ENCODE measurements at regions not wholly inside any gene's neighbourhood (a gene's known extent, or its start where the extent isn't known, plus 50 kb on each side); places are given as distances from the start of the nearest gene placed in this dataset.
A peak's percentile ranks its signal among the peaks of the same experiment; 100 is the strongest.

DNA sequence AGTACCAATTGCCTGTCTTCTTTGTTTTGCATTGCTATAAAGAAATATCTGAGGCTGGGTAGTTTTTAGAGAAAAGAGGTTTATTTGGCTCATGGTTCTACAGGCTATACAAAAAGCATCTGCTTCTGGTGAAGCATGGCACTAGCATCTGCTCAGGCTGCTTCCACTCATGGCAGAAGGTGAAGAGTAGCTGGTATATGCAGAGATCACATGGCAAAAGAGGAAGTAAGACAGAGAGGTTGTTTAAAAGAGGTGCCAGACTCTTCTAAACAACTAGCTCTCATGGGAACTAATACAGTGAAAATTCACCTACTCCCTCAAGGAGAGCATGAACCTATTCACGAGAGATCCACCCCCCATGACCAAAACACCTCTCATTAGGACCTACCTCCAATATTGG, 56.7 kb upstream of the GUCA2B start:
- DNase-seq: no peak

- DNase-seq: no peak
Measured at GRCh38 chr1:42089246-42089645, 64.0 kb upstream of the GUCA2B start.

DNA sequence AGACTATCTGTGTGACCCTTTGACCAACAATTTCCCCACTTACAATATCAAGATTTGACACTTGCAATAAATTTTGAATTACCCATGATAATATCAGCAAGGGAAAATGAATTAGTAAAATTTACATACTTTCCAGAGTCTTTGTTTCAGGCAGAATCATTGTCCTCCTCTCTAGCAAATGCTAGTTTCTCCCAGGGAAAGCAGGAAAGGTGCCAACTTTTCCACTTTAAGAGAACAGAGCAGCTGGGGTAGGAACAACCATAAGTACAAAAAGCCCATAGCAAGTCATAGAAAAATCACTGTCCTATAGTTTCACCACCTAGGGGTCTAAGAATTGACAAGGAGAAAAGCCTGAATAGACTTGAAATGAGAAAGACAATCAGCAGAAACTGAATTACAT, 67.1 kb upstream of the GUCA2B start:
- DNase-seq: no peak

DNA sequence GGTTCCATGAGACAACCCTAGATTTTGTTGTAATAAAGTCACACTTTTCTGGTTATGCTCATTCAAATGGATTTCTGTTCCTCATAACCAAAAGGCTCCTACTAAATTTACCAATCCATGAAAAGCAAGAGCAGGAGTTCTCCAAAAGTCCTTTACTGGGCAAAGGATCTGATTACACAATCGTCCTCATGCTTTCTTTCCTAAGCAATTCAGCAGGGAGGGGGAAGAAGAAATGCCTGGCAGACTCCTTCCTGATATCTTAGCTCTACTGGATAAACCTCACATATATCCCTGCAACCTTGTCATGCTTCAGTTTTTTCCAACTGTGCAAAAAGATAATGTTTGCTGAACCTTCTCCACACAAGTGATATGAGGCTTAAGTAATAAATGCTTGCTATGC, 67.6 kb upstream of the GUCA2B start:
- DNase-seq: no peak

- no peak for DNase-seq
Measured at GRCh38 chr1:42081475-42081874, 71.7 kb upstream of the GUCA2B start.

GRCh38 chr1:42075179-42075578, 78.0 kb upstream of the GUCA2B start:
- DNase-seq: peak; percentile 23

DNA sequence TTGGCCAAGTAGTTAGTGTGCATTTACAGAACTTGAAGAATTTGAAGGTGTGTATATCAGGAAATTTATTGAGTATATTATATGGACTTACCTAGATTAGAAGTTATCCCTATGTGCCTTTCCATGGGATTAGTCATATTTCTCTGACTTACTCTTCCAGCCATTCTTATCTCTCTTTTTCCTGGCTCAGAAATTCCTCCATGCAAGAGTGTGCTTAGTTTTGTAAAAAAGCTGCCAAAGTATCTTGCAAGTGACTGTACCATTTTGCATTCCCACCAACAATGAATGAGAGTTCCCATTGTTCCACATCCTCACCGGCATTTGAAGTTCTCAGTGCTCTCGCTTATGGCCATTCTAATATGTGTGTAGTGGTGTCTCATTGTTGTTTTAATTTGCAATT, 82.2 kb upstream of the GUCA2B start:
- DNase-seq: no peak

DNA sequence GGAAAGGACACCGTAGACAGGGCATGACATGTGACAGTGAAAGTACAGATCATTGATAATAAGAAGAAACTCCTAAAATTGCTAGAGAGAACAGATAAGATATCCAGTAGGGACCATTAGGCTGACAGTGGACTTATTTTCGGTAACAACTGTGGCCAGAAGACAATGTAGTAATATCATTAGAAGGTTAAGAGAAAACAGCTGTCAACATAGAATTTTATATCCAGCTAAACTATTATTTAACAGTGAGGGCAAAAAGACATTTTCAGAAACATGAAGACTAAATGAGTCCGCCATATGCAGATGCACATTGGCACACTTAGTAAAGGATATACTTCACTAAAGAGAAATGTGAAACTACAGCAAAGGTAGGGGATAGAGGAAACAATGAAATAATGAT, 95.4 kb upstream of the GUCA2B start:
- DNase-seq: no peak

- DNase-seq: no peak
Measured at GRCh38 chr1:42056460-42056859, 96.8 kb upstream of the GUCA2B start.

DNA sequence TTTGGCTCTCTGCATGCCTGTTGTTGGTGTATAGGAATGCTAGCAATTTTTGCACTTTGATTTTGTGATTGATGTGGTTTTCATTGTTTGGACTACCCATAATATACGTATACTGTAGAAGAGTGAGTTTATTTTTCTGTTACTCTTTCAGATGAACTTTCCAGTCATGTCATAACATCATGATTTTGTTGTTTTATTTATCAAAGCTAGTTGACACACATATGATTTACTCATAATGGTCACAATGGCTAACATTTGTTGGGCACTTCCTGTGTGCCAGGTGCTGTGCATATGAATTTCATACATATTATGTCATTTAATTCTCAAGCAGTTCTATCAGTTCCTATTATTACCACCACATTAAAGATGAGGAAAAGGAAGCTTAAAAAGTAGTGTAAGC, 98.1 kb upstream of the GUCA2B start:
- no peak for DNase-seq

DNA sequence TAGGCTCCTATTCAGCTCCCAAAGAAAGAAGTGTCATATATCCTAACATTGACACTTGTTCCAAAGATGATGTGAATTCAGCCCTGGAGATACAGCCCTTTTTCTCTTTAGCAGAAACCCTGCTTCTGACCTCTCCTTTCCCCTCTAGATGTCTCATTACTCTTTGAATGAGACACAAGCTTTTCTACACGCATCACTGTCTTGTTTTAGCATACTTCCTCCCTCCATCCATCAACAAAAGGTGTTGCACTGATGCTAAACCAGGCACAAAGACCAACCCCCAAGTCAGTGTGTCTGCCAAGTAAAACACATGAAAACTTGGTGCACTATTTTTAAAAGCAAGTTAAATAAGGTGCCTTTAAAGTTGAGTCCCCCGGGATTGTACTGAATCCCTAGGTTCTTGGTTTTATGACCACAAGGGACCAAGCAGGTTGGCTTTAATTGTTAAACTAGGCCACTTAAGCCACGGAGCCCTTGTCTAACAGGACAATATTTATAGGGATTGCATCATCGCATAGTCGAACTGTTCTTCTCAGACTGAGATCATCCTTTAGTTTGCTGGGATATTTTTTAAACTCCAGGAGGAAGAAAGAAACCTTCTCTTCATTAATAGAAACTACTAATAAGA, 101.0 kb upstream of the GUCA2B start:
- DNase-seq: no peak

- DNase-seq: no peak
Measured at GRCh38 chr1:42047508-42047880, 105.7 kb upstream of the GUCA2B start.

- peak; percentile 64 for DNase-seq
Measured at GRCh38 chr1:42046761-42047507, 106.3 kb upstream of the GUCA2B start.

- no peak for DNase-seq
Measured at GRCh38 chr1:42044346-42044745, 108.9 kb upstream of the GUCA2B start.

GRCh38 chr1:42043811-42044210, 109.4 kb upstream of the GUCA2B start:
- DNase-seq: no peak

DNA sequence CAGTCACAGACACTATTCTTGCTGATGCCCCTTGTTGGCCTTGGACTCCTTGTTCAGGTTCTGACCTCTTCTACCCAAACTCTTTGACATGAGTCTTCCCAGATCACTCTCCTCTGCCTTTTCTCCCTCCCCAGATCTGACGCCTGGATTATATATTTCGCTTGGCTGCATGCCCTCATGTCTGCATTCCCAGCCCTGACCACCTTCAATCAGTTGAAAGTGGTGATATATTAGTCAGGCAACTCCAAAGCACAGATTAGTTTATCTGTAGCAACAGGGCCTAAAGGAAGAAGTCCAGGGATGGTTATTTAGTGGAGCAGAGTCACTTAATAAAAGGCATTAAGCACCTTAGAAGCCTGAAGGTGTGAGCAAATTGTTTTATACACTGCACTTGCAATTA, 110.0 kb upstream of the GUCA2B start:
- DNase-seq: no peak

DNA sequence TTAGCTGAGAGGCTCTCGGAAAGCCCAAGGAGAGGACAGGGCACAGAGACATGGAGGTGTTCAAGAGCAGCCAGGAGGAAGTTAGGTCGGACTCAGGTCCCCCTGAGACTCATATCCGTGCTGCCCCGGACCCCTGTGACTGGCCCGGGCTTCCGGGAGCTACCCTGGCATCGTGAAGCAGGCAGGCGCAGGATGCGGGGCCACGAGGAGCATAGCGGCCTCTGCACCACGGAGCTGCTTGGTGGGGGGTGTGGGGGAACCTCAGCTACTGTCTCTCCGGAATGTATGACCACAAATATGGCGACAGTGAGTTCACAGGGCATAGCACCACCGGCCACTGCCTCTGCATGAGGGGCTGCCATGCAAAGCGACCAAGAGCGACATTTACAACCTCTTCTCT, 112.2 kb upstream of the GUCA2B start:
- no peak for DNase-seq

- no peak for DNase-seq
Measured at GRCh38 chr1:42040159-42040558, 113.1 kb upstream of the GUCA2B start.

DNA sequence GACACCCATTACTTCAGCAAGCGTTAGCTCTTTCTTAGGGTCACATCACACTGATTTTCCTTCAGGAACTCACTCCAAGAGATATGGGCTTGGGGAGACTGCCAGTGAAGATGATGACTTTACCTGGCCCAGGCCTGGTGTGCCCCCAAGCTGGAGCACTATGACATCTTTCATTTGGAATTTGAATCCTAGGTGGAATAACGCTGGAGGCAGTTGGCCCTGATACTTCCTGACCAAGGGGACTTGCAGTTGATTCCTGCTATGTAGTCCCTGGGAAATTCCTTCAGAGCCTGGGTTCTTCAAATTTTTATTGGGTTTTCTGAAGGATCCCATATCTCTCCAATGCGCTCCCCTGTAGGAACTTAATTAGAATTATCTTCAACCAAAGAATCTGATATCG, 114.9 kb upstream of the GUCA2B start:
- DNase-seq: no peak

GRCh38 chr1:42037586-42037985, 115.6 kb upstream of the GUCA2B start:
- DNase-seq: no peak

- DNase-seq: no peak
Measured at GRCh38 chr1:42037161-42037560, 116.0 kb upstream of the GUCA2B start.

GRCh38 chr1:42035830-42036604, 117.2 kb upstream of the GUCA2B start:
- peak; percentile 92 for DNase-seq

GRCh38 chr1:42035205-42035829, 116.6 kb upstream of the HIVEP3 start:
- peak; percentile 67 for DNase-seq

DNA sequence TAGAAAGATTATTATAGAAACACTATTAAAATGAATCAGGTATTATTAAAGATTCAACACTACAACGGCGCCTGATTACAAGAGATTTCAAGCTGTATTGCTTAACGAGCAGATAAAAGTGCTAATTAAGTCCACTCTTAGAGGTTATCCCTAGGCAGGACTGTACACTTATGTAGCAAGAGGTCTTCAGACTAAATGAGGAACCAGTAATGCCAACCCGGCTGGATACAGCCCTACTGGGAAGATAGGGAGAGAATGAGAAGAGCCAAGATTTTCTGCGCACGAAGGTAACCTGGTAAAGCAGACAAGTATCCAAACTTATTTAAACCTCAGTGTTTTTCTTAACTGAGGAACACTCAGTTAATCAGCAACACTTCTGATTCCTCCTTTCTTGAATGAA, 115.7 kb upstream of the HIVEP3 start:
- no peak for DNase-seq
